ENCODE measurements at regions not wholly inside any gene's neighbourhood (a gene's known extent, or its start where the extent isn't known, plus 50 kb on each side); places are given as distances from the start of the nearest gene placed in this dataset.

DNA sequence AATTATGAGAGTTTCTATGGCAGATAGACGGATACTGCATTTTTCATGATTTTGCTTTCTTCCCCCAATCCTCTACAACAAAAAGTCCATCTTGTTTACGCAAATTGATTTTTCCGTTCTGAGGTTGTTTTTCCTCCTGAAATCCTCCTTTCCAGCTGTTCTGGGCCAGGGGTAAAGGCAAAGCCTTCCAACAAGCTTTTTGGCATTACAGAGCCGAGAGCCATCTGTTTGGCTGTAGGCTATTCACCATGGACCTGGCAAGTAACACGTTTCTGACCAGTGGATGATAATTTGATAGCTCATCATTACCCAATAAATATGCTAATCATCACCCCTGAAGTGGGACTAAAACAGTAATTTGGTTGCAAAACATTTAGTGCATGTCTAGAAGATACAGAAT lies 226.5 kb downstream of the CBLN4 start:
- TF ChIP-seq CTCF (conservative IDR thresholded peaks at IDR 0.05): no peak
- TF ChIP-seq ZFX (IDR thresholded peaks at IDR 0.05): no peak
